GM19455 (cell line): ENCODE measurements at regions not wholly inside any gene's neighbourhood (a gene's known extent, or its start where the extent isn't known, plus 50 kb on each side); places are given as distances from the start of the nearest gene placed in this dataset.
"Not testable (repeated sequence)": the region's sequence is repeated elsewhere in the genome, so short reads cannot be mapped to it uniquely, and the experiment has no call there.

Experiments
- ATAC-seq: cut with Tn5 transposase; IDR thresholded peaks from one replicate; pipeline ENCODE4 v1.9.1; 2021; ENCODE audit not compliant: unreplicated experiment

DNA sequence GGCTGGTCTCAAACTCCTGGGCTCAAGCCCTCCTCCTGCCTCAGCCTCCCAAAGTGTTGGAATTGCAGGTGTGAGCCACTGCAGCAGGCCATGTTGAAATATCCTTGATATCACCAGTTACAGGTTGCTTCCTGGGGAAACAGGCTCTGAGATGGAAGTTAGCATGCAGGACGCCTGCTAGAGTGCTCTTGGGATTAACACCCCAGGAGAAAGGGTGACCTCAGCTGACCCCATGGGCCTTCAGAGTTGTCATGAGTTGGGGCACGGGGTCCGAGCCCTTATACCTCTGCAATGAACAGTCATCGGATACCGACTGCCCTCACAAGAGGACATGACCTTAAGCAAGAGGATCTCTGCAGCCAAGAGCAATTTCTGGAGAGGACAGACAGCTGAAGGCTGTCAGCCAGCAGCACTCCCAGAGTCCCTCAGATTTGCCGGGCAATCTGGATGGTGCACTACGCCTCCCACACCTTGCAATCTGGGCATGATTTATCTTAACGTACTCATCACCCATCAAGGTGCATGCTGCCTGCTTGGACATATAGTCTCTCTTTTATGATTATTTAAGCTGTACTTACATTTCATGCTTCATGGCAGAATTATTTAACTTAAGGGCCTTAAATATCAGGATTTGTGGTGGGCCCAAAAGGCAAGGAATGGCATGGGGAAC is 134.6 kb downstream of the ADSS2 start:
- ATAC-seq: no peak

DNA sequence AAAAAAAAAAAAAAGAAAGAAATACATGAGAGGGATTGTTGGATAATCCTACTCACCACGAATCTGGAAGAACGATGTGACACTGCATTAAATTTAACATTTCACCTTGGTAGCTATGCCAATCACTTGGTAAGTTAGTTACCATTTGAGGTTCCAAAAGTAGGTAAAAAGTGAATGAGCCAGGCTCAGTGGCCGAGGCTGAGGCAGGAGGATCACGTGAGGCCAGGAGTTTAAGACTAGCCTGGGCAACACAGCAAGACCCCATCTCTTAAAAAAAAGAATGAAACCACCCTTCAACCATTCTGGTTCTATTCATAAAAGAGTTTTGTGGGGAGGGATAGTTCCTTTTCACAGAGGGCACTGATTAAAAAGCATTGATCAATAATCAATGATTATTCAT is 133.6 kb downstream of the ADSS2 start:
- ATAC-seq: no peak

DNA sequence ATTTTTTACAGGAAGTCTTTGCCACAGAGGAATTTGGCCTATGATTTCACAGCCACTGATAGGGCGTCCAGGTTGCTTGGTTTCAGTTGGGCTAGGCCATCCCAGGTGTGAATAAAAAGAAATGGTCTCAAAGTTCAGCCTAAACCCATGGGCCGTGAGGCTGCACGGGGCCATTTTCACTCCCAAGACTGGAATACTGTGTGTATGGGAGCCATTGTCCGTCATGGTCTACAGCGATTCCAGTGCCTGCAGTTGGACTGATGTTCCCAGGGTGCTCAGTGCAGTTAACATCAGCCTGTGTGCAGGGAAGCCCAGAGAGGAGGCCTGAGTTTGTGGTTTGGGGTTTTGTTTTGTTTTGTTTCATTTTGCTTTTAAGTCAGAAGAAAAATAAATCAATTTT is 133.2 kb downstream of the ADSS2 start:
- ATAC-seq: no peak

DNA sequence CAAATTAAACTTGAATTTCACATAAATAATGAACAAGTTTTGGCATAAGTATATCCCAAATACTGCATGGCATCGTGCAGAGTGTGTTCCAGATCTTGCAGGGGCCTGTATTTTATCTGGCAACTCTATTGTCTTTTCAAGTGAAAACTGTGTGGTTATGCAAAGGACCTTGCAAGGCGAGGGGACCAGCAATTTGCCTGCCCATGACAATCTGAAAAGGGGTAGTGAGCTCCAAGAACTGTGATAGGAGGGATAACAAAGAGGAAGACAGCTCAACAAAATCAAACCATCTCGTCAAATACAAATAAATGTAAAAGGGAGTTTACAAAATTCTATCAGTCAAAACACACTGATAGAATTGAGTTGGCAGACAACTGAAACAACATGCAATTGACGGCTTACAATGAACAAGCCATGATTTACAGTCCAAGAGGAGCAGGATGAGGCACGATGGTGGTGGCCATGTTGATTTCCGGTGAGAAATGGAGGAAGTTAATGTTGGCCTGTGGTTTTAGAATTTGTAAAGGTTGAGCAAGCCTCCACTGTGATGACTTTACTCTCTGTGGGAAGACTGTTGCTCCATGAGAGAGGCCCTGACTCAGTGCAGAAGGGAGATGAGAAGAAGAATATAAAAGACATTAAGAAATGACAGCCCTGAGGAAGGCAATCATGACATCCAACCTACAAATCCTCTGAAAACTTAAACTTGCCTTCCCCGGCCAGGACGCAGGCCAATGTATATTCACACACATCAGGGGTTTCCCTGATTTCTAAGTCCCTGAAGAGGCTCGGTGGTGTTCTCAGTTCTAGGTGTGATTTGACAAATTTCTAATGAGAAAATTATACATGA is 132.2 kb downstream of the ADSS2 start:
- ATAC-seq: peak; percentile 74

DNA sequence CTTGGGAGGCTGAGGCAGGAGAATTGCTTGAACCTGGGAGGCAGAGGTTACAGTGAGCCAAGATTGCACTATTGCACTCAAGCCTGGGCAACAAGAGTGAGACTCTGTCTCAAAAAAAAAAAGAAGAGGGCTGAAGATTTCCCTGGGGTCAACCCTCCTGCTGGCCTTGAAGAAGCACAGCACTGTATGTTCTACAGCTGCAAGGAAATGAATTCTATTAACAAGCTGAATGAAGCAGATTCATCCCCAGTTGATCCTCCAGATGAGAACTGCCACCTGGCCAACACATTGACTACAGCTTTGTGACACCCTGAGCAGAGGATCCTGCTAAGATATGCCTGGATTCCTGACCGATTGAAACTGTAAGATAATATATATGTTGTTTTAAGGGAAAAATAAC is 129.5 kb downstream of the ADSS2 start:
- ATAC-seq: no peak

- ATAC-seq: no peak
Measured at GRCh38 chr1:244322791-244323521, 128.8 kb downstream of the ADSS2 start.

DNA sequence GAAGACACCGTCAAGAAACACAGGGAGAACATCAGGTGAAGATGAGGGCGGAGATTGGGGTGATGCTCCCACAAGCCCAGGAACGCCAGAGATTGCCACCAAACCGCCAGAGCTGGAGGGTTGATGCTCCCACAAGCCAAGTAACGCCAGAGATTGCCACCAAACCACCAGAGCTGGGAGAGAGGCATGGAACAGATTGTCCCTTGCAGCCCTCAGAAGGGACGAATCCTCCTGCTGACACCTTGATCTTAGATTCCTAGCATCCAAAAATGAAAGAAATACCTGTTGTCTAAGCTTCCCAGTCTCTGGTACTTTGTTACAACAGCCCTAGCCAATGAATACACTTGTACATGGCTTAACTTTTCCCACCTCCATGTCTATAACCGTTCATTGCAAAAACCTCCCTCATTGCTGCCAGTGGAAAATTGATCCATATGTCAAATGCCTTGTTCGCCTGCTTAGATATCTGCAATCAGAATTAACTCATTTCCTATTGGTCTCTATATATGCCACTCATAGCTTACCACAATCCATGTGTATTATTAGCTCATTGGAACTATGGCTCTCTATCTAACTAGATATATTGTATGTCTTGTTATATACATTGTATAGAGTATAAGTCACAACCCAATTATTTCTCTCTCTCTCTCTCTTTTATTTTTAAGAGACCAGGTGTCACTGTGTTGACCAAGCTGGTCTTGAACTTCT is 127.4 kb downstream of the ADSS2 start:
- ATAC-seq: no peak

DNA sequence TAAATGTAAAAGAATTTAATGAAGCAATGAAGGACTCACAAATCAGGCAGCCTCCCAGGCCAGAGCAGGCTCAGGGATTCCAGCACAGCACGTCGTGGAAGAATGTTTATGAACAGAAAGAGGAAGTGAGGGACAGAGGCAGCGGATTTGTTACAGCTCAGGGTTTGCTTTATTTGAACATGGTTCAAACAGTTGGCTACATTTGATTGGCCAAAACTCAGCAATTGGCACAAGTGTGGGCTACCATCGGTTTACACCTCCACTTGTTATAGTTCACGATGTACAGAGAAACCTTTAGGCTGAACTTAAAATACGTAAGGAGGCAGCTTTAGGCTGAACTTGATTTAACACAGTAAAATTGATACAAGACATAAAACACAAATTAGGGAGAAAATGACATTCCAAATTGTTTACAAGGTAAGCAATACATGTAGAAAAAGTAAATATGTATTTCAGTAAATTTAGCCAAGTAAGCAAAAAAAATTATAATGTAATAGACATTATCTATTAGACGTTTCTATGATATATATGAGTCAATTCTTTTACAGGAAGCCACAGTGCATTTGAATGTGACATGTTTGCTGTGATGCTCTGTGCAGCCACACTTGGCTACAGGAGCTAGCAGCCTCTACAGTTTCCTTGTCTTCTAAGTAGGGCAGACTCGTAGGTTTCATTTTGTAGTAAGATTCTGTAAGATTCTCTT is 126.5 kb downstream of the ADSS2 start:
- peak; percentile 64 for ATAC-seq

DNA sequence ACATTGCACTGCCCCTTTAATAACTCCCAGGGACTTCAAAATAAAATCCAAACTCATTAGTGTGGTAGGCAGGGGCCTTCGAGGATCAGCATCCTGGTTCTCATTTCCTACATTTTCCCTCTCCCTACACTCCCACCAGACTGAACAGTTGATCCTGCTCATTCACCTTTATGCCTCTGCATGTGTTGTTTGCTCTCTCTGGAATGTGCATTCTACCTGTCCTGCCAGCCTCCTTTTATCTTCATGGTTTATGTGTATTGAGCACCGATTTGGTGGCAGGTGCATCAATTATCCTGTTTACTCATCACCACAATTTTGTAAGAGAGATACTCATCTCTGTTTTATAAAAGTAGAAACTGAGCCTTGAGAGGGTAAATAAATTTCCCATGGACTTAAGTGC is 125.0 kb downstream of the ADSS2 start:
- no peak for ATAC-seq

DNA sequence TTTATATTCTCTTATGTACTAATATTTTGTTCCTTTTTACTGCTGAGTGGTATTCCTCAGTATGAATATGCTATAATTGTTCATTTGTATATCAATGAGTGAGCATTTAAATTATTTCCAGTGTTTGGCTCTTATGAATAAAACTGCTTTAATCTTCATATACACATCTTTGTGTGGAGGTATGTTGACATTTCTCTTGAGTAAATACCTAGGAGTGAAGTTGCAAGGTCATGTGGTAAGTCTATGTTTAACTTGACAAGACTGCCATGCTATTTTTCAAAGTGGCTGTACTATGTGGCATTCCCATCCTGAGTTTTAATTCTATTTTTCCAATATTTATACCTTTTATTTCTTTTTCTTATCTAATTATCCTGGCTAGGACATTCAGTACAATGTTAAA is 124.2 kb downstream of the ADSS2 start:
- no peak for ATAC-seq

- no peak for ATAC-seq
Measured at GRCh38 chr1:244328476-244328875, 123.2 kb downstream of the ADSS2 start.

DNA sequence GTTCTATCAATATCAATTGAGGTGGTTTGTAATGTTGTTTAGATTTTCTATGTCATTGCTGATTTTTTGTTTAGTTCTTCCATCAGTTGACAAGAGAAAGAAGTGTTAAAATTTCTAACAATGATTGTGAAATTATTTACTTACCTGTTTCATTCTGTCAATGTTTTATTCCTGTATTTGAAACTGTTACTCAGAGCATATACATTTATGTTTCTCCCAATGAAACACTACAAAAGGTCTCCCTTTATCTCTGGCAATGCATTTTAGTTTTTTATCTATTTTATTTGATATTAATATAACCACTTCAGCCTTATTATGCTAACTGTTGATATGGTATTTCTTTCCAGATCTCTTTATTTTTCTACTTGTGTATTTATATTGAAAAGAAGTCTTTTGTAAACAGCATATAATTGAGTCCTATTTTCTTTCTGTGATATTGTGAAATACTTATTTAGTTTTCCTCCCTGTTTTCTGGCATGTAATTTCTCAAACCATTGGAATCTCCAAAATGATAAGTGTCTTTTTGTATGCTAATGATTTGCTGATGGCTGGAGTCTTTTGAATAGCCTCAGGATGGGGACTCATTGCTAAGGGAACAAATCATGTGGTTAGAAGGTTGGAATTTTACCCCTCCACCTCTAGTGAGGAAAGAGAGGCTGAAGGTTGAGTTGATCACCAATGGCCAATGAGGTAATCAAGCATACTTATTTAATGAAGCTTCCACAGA is 122.0 kb downstream of the ADSS2 start:
- no peak for ATAC-seq

DNA sequence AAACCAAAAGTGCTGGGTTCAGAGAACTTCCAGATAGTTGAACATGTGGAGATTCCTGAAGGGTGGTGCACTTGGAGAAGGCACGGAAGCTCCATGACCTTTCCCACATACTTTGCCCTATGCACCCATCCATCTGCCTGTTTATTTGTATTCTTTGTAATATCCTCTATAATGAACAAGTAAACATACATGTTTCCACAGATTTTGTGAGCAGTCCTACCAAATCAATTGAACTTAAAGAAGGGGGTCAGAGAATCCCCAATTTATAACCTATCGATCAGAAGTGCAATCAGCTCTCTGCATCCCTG is 121.4 kb downstream of the ADSS2 start:
- ATAC-seq: no peak

DNA sequence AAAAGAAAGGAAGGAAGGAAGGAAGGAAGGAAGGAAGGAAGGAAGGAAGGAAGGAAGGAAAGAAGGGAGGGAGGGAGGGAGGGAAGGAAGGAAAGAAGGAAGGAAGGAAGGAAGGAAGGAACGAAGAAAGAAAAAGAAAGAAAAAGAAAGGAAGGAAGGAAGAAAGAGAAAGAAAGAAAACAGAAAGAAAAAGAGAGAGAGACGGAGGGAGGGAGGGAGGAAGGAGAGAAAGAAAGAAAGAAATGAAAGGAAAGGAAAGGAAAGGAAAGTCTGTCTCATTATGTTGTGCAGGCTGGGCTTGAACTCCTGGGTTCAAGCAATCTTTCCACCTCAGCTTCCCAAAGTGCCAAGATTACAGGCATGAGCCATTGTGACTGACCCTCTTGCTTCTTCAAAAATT is 118.9 kb downstream of the ADSS2 start:
- not testable (repeated sequence) for ATAC-seq

DNA sequence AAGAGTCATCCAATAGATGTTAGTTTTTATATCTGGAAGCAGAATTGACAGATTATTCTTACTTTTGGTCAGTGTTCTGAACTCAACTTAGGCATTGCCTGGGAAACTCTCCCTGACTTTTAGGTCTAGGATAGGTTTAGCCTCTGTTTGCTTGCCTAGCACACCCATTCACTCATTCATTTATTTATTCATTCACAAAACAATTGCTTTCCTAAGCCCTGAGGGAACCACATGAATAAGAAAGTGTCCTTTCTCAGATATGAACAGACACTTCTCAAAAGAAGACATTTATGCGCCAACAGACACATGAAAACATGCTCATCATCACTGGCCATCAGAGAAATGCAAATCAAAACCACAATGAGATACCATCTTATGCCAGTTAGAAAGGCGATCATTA is 117.4 kb downstream of the ADSS2 start:
- not testable (repeated sequence) for ATAC-seq

DNA sequence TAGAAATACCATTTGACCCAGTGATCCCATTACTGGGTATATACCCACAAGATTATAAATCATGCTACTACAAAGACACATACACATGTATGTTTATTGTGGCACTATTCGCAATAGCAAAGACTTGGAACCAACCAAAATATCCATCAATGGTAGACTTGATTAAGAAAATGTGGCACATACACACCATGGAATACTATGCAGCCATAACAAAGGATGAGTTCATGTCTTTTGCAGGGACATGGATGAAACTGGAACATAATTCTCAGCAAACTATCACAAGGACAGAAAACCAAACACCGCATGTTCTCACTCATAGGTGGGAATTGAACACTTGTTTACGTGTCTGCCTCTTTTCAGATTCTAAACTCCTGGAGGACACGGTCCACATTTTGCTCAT is 116.9 kb downstream of the ADSS2 start:
- ATAC-seq: not testable (repeated sequence)

DNA sequence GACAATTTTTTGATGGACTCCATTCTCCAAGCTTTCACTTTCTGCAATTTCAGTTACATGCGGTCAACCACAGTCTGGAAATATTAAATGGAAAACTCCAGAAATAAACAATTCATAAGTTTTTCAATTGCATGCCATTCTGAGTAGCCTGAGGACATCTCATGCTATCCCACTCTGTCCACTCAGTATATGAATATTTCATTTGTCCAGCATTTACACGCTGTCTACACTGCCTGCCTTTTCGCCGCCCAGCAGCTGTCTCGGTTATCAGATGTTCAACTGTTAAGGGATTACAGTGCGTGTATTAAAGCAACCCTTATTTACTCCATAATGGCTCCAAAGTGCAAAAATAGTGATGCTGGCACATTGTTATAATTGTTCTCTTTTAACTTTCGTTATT is 116.3 kb downstream of the ADSS2 start:
- ATAC-seq: no peak

GRCh38 chr1:244336232-244336899 is 115.3 kb downstream of the ADSS2 start:
- no peak for ATAC-seq

DNA sequence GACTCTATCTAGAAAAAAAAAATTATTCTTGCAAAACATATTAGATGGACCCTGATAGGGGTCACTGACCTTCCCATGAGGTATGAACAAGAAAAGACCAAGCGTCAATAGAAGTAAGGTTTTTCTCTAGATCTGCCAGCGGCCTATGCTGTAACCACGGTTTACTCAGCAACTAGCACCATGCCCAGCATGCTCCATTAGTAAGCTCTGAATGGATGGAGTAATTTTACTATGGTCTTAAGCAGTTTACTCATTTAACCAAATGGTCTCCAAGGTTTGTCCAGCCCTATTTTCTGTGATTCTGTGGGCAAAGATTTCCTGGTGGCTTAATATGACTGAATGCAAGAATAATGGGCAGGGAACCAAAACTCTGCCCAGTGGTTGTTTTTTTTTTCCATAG is 113.9 kb downstream of the ADSS2 start:
- no peak for ATAC-seq
